22Rv1 (cell line): ENCODE measurements at regions not wholly inside any gene's neighbourhood (a gene's known extent, or its start where the extent isn't known, plus 50 kb on each side); places are given as distances from the start of the nearest gene placed in this dataset.

ENCODE experiments used
- H3K27ac ChIP-seq: fragments of 450-650 bp; 2 replicates; pipeline ENCODE4 v1.5.1; 2017
- ZFX ChIP-seq: fragments of 450-650 bp; IDR thresholded peaks from 2 replicates; pipeline ENCODE4 v1.6.1; 2017; ENCODE audit warnings: antibody characterized with exemption, borderline replicate concordance
- TF ChIP-seq, protein P1 (sequence below): fragments of 450-650 bp; IDR thresholded peaks from 2 replicates; pipeline ENCODE4 v1.5.1; 2017; ENCODE audit warnings: mild to moderate bottlenecking

DNA sequence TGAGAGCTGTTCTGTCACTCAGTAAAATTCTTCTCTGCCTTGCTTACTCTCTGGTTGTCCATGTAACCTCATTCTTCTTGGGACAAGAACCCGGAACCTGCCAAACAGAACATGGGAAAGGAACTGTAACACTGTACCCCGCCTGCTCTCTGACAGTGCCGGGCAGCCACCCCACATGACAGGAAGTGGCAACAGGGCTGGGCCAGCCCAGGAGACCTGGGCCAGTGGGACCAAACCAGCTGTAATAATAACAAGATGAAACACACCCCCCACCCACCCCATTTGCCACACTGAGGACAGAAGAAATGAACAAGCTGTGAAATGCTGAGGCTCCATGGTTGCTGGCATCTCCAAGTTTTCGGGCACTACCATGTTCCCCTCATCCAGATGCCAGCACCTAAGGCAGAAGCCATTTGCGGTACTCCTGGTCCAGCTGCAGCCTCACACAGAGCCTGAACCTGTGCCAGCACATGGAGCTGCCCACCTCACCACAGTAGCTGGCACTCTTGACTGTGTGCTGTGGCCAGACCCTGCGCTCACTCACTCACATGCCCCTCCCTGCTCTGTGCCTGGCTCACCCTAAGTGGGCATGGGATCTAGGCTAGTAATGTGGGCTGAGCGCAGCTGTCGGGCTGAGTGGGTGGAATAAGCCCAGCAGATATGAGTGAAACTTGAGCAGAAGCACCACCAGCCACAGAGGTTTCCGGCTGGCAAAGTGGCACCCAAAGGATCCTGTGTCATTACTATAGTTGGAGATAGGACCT is 126.2 kb upstream of the UGT8 start:
- TF ChIP-seq ZFX = no peak
- TF ChIP-seq, protein P1, sequence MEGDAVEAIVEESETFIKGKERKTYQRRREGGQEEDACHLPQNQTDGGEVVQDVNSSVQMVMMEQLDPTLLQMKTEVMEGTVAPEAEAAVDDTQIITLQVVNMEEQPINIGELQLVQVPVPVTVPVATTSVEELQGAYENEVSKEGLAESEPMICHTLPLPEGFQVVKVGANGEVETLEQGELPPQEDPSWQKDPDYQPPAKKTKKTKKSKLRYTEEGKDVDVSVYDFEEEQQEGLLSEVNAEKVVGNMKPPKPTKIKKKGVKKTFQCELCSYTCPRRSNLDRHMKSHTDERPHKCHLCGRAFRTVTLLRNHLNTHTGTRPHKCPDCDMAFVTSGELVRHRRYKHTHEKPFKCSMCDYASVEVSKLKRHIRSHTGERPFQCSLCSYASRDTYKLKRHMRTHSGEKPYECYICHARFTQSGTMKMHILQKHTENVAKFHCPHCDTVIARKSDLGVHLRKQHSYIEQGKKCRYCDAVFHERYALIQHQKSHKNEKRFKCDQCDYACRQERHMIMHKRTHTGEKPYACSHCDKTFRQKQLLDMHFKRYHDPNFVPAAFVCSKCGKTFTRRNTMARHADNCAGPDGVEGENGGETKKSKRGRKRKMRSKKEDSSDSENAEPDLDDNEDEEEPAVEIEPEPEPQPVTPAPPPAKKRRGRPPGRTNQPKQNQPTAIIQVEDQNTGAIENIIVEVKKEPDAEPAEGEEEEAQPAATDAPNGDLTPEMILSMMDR = no peak
- no peak overlapping the region for H3K27ac ChIP-seq

DNA sequence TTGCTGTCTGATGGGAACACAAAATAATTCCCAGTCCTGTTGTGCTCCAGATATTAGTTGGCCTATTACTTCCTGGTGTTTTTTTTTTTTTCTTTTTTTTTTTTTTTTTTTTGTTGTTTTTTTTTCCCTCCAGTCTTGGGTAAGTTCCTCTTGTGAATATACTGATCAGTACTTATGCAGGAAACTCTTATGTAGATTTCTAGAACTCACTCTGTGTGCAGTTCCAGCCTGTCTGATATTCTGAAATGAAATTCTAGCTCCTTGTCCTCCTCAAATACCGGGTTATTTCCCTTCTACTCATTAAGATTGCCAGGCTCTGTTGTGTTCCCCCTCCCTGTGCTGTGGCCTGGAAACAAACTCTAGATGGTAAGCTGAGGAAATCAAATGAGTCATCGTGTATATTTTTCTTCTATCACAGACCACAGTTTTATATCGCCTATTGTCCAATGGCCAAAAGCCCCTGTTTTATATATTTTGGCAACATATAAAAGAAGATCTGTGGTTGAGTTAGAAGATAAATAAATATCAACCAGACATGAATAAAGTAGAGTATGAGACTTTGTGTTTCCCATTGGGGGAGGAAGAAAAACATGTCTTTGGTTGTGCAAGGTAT is 124.3 kb upstream of the UGT8 start:
- no peak overlapping the region for H3K27ac ChIP-seq
- TF ChIP-seq, protein P1 = no peak
- TF ChIP-seq ZFX = no peak

DNA sequence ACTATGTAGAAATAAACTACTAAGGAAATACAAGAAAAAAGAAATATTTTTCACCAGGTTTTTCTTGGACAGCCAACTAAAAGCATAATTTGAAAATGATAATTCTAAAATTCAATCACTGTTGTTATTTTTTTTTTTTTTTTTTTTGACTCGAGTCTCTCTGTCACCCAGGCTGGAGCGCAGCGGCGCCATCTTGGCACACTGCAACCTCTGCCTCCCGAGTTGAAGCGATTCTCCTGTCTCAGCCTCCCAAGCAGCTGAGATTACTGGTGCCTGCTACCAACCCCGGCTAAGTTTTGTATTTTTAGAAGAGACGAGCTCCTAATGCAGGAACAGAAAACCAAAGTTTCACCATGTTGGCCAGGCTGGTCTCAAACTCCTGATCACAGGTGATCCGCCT is 122.3 kb upstream of the UGT8 start:
- no peak for TF ChIP-seq ZFX
- TF ChIP-seq, protein P1 = no peak
- H3K27ac ChIP-seq = no peak overlapping the region

DNA sequence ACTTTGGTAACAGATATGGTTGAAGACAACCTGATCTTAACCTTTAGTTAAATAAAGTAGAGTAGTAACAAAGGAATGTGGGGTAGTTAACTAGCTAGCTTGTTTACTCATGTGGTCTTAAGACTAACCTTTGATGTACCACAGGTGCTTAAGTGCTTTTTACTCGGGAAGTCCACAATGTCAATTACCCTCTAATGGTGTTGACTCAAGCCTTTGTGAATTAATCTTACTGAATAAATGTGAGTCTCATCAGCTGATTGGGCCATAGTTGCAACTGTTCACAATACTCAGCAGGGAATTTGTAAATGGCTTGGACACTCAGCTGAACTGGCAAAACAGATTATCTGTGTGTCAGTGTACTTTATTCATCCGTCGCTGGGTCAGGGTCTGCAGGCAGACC is 119.0 kb upstream of the UGT8 start:
- no peak overlapping the region for H3K27ac ChIP-seq
- no peak for TF ChIP-seq ZFX
- TF ChIP-seq, protein P1 = no peak

DNA sequence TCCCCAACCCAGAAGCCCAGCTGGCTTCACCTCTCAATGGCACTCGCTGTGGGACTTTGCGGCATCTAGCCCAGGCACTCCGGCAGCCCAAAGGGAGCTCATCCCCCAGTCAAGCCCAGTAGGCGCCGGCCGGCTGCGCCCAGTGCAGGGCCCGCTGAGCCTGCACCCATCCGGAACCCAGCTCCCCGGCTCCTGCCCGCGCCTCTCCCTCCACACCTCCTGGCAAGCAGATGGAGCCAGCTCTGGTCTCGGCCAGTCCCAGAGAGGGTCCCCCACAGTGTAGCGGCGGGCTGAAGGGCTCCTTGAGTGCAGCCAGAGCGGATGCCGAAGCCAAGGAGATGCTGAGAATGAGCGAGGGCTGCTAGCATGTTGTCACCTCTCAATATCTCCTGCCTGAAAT is 116.8 kb upstream of the UGT8 start:
- TF ChIP-seq, protein P1 = no peak
- H3K27ac ChIP-seq = no peak overlapping the region

DNA sequence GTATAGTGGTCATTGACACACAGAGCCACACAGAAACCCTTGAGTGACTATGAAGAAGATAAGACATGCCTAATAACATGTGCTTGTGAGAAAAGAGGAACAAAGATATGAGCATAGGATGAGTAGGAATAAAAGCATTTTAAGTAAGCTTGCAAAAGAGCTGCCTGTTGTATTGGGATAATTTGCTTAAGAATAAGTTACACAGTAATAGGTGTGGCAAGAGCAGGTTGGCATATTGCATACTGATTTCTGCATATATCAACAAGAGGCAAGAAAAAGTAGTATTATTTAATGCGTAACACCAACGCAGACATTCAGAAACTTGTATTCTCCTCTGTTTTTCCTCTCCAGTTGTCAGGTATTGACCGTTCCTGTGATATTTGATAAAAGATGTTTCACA is 111.5 kb upstream of the UGT8 start:
- H3K27ac ChIP-seq = no peak overlapping the region
- no peak for TF ChIP-seq ZFX
- TF ChIP-seq, protein P1 = no peak

DNA sequence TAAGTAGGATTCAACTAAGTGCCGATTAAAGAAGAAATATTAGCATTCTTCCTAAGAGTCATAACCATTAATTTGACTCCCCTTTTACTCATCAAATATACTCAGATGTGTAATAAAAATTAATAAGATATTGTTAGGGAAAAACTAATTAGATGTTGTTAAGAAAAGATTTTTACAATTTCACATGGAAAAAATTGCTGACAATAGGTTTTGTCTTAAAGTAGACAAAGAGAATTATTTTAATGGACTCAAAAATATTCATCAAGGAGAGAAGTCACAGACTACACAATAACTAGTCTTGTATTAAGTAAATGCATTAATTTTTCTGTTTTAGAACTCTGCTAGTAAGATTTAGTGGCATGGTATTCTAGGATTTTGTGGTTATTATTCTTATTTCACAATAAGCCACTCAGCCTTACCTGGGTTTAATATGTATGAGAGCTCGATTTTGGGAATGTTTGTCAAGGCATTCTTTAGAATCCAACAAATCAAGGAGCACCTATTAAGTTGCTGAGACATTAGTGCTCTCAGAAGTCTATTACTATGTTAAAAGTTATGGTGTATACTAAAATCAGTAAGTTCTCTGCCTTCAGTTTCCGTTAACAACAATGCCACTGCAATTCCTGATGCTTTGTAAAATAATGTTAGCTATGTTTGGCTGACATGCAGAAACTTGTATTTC is 110.2 kb upstream of the UGT8 start:
- TF ChIP-seq ZFX = no peak
- TF ChIP-seq, protein P1 = no peak
- no peak overlapping the region for H3K27ac ChIP-seq
